Myocyte (in vitro differentiated cells): ENCODE measurements at regions not wholly inside any gene's neighbourhood (a gene's known extent, or its start where the extent isn't known, plus 50 kb on each side); places are given as distances from the start of the nearest gene placed in this dataset.

ENCODE experiments used
- DNase-seq: peaks from one replicate; pipeline ENCODE4 v3.0.0-alpha.2; 2012; ENCODE audit warnings: low read depth

- no peak for DNase-seq
These were observed 150.8 kb downstream of the INHBB start for GRCh38 chr2:120496759-120497158.

GRCh38 chr2:120497261-120497977 is 151.5 kb downstream of the INHBB start:
- DNase-seq = no peak

- no peak for DNase-seq
These were observed 152.2 kb downstream of the INHBB start for GRCh38 chr2:120498121-120498520.

- no peak for DNase-seq
These were observed 152.8 kb downstream of the INHBB start for GRCh38 chr2:120498576-120499394.

GRCh38 chr2:120499784-120500495 is 154.0 kb downstream of the INHBB start:
- DNase-seq = no peak

GRCh38 chr2:120501591-120501990 is 155.7 kb downstream of the INHBB start:
- no peak for DNase-seq

- no peak for DNase-seq
These were observed 156.4 kb downstream of the INHBB start for GRCh38 chr2:120502357-120502756.

- DNase-seq = no peak
These were observed 156.8 kb downstream of the INHBB start for GRCh38 chr2:120502761-120503160.

GRCh38 chr2:120503206-120503792 is 157.4 kb downstream of the INHBB start:
- no peak for DNase-seq

GRCh38 chr2:120503793-120504571 is 158.0 kb downstream of the INHBB start:
- no peak for DNase-seq

GRCh38 chr2:120504936-120505705 is 159.2 kb downstream of the INHBB start:
- DNase-seq = no peak

GRCh38 chr2:120508567-120509041 is 162.7 kb downstream of the INHBB start:
- peak; percentile 50 for DNase-seq

GRCh38 chr2:120509213-120509815 is 163.4 kb downstream of the INHBB start:
- DNase-seq = no peak

- no peak for DNase-seq
These were observed 164.2 kb downstream of the INHBB start for GRCh38 chr2:120509991-120510735.

GRCh38 chr2:120510751-120511395 is 164.9 kb downstream of the INHBB start:
- DNase-seq = no peak

GRCh38 chr2:120511536-120511935 is 165.6 kb downstream of the INHBB start:
- no peak for DNase-seq

GRCh38 chr2:120511947-120512710 is 166.2 kb downstream of the INHBB start:
- no peak for DNase-seq
